ENCODE measurements at regions not wholly inside any gene's neighbourhood (a gene's known extent, or its start where the extent isn't known, plus 50 kb on each side); places are given as distances from the start of the nearest gene placed in this dataset.
"Not testable (repeated sequence)": the region's sequence is repeated elsewhere in the genome, so short reads cannot be mapped to it uniquely, and the experiment has no call there.

GRCh38 chr13:97891964-97892363 lies 61.5 kb upstream of the IPO5 start:
- not testable (repeated sequence) for TF ChIP-seq EZH2 (IDR thresholded peaks at IDR 0.05; ENCODE audit: borderline replicate concordance, low read length); CTCF (conservative IDR thresholded peaks at IDR 0.05 in 1 of 2, IDR thresholded peaks at IDR 0.05 in 1 of 2; ENCODE audit: extremely low read depth in 1 of 2, insufficient read depth in 1 of 2, low read depth in 1 of 2, low read length in 2 of 2)
